GM20000 (cell line): ENCODE measurements at regions not wholly inside any gene's neighbourhood (a gene's known extent, or its start where the extent isn't known, plus 50 kb on each side); places are given as distances from the start of the nearest gene placed in this dataset.

ENCODE experiments used
- DNase-seq: peaks from one replicate; pipeline ENCODE4 v3.0.0; 2012; ENCODE audit warnings: low spot score
- TF ChIP-seq, protein P1 (sequence below): IDR thresholded peaks from 2 replicates; pipeline ENCODE4 v1.5.1; 2012; ENCODE audit warnings: mild to moderate bottlenecking, control low read depth; ENCODE audit errors: extremely low read depth, missing control alignments

DNA sequence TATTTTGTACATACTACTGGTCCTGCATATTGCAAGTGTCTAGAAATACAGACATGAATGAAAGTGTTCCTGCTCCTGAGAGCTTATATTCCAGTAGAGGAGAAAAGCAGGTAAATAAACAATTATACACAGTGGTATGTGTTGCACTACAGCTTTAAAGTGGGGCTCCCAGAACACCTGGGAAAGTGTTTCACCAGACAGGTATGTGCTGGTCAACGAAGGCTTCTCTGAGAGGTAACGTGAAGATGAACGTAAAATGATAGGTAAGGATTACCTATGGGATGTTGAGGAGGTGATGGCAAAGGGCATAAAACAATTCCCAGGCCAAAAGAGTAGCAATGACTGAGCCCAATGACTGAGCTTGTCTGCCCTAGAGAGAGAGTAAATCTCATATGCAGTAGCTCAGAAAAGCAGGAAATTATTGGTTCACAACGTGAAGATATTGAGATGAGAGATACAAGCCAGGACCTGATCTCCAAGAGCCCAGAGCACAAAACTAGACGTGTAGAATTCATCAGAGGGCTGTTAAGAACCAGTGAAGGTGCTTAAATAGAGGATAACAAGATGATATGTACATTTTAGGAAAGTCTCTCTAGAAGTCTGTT is 459.1 kb upstream of the BCHE start:
- no peak for DNase-seq
- TF ChIP-seq, protein P1, sequence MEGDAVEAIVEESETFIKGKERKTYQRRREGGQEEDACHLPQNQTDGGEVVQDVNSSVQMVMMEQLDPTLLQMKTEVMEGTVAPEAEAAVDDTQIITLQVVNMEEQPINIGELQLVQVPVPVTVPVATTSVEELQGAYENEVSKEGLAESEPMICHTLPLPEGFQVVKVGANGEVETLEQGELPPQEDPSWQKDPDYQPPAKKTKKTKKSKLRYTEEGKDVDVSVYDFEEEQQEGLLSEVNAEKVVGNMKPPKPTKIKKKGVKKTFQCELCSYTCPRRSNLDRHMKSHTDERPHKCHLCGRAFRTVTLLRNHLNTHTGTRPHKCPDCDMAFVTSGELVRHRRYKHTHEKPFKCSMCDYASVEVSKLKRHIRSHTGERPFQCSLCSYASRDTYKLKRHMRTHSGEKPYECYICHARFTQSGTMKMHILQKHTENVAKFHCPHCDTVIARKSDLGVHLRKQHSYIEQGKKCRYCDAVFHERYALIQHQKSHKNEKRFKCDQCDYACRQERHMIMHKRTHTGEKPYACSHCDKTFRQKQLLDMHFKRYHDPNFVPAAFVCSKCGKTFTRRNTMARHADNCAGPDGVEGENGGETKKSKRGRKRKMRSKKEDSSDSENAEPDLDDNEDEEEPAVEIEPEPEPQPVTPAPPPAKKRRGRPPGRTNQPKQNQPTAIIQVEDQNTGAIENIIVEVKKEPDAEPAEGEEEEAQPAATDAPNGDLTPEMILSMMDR: no peak

DNA sequence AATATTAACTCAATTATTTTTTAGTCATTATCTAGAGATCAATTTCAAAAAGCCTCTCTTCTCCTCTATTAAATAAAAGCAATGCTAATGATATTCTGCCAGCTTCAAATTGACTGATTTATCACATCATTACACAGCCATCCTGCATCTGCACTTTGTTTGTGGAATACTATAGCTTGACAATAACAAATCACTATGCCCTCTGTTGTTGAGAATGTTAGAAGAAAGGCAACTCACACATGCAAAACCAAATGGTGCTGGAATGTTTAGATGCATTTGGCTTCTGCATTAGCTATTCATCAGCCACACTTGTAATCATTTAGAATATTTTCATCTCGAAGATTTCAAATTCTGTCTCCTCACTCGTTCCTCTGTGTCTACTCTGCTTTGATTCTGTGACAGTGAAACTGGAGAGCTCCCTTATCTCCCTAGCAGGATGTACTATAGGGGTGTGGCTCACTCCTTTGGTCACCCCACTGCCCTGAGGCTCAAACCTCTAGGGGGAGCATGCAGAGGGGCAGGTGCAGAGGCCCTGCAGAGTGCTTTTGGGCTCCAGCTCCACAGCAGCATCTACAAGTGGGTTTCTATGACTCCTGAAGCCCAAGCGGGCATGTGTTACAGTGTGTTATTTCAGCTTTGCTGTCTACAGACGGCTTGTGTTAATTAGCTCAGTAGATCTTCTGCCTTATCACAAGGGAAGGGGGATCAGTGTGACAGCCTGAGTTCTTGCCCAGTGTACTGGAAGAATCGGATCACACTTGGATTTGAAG is 454.1 kb upstream of the BCHE start:
- DNase-seq: no peak

DNA sequence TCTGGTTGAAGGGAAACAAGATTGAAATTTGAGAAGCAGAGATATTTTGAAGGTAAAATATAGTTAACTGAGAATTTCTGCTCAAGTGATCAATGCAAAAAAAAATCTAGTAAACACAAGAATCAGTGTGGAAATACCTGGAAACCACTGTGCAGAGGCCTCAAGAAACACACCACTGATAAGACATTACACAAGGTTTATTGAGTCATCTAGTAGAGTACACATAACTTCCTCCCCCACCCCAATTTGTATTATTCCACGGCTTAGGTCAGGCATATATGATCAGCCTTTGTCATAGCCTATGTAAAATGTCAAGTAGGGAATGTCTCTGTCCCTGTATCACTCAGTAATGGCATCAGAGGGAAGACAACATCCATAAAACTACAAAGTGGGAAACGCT is 447.8 kb upstream of the BCHE start:
- no peak for DNase-seq
- TF ChIP-seq, protein P1: no peak

More for the DNA sequence above, 454.1 kb upstream of the BCHE start:
- TF ChIP-seq, protein P1: no peak

DNA sequence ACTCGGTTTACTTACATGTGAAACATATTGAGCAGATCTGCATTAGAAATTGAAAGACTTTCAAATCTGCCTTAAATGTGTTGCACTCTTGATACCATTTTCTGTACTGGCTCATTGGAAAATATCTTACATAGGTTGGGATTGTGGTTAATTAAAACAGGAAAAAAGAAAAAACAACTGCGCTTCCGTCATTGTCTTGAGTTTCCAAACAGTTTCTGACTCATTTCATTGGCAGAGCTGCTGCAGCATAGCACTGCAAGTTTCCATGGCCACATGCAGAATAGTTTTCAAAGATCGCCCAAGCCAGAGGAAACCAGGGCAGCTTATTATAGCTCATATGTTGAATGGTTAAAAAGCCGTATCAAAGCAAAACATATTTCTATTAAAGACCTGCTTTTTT is 446.6 kb upstream of the BCHE start:
- TF ChIP-seq, protein P1: no peak
- DNase-seq: no peak

DNA sequence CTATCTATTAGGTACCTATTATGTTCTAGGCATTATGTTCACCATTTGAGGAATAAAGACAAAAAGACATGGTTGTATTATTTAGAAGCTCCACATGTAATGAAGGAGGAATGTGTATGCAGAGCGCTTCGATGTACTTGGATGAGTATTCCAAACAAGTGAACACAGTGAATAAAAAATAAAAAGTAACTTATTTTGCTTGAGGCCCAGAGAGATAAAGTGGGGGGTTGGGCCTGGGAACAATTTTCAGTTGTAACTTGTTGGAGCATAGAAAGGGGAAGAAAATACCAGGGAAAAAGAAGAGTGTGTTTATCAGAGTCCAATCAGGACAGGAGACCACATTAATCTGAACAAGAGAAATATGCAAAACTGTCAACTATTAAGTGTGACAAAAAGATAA is 445.7 kb upstream of the BCHE start:
- TF ChIP-seq, protein P1: no peak

DNA sequence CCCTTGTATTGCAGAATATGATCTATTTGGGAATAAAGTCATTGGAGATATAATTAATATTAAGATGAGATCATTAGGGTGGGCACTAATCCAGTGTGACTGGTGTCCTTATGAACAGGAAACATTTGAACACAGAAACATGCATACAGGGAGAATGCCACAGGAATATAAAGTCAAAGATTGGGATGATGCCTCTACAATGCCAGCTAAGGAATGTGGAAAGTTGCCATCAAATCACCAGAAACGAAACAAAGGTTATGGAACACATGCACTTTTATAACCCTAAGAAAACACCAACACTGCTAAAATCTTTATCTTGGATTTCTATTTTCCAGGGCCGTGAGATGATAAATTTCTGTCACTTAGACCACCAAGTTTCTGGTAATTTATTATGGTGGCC is 442.4 kb upstream of the BCHE start:
- TF ChIP-seq, protein P1: no peak
- no peak for DNase-seq

More for the DNA sequence above, 445.7 kb upstream of the BCHE start:
- DNase-seq: no peak

DNA sequence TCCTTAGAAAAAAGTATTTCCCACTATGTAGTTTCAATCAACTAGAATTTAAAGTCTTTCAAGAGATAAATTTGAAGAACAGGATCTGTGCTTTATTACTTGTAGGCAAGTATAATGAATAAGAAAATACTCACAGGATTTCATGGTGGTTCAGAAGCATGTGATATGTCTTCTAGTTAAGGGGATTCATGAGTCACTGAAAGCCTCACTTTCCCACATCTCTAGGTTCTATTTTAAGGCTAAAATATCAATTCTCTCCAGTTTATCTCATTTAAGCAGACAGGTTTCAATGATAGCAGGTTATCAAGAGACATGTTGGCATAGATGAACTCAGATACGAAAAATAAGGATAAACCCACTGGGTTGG is 437.8 kb upstream of the BCHE start:
- TF ChIP-seq, protein P1: no peak
- no peak for DNase-seq
